HepG2 (cell line): ENCODE measurements at regions not wholly inside any gene's neighbourhood (a gene's known extent, or its start where the extent isn't known, plus 50 kb on each side); places are given as distances from the start of the nearest gene placed in this dataset.

Experiments used
- ATAC-seq: fragments of 200-7000 bp; cut with Tn5 transposase; 3 replicates; pipeline ENCODE4 v1.9.1; 2020; ENCODE audit warnings: mild to moderate bottlenecking, moderate library complexity
- BruUV-seq: library from RNA; stranded (reverse); fragments of 400-500 nt; replicated peaks from 2 replicates; lab custom pipeline; 2021; lab: Mats Ljungman, UMichigan
- CTCF ChIA-PET: fragments of 300-600 bp; formaldehyde crosslinking; extraction: SDS; loops from one replicate; lab custom pipeline; 2021; ENCODE audit warnings: low total read pairs, inconsistent platforms, low intra/inter-chr PET ratio; lab: Yijun Ruan, JAX
- POLR2A ChIA-PET: fragments of 350-600 bp; sonication (Branson Sonifier 250); formaldehyde crosslinking; loops from one replicate; lab custom pipeline; 2020; ENCODE audit warnings: antibody characterized with exemption, inconsistent platforms; lab: Yijun Ruan, JAX
- DNase-seq: peaks from one replicate; pipeline ENCODE4 v3.0.0-alpha.2; 2015; ENCODE audit warnings: low spot score
- FAIRE-seq: peaks from 3 replicates; lab custom pipeline; 2011; peaks lifted over from hg19 to GRCh38; lab: Jason Lieb, UNC
- H2AFZ ChIP-seq: one replicate; pipeline ENCODE4 v1.6.1; 2011; ENCODE audit warnings: low read length, inconsistent platforms
- H3K27ac ChIP-seq: fragments of 300-600 bp; 3 replicates; pipeline ENCODE4 v1.8.0; 2011; ENCODE audit warnings: mixed run types, mild to moderate bottlenecking, mixed read lengths, low read length, inconsistent platforms; ENCODE audit not compliant: insufficient read depth; ENCODE audit errors: extremely low read length
- H3K27me3 ChIP-seq, 2 experiments: fragments of 200-600 bp in 1 of 2; 2 replicates in 1 of 2; 3 replicates in 1 of 2; pipeline versions ENCODE4 v1.6.0 to v1.8.0; 2011; ENCODE audit warnings: low read length in 2 of 2, mild to moderate bottlenecking in 2 of 2, moderate library complexity in 2 of 2, inconsistent platforms in 1 of 2; ENCODE audit not compliant: insufficient read depth in 2 of 2, control insufficient read depth in 1 of 2
- H3K36me3 ChIP-seq, 2 experiments: fragments of 200-600 bp in 1 of 2; replicated peaks in 1 of 2; 2 replicates in 1 of 2; 3 replicates in 1 of 2; pipeline versions ENCODE4 v1.5.1 to v1.8.0; 2011; ENCODE audit warnings: low read length in 2 of 2, inconsistent platforms in 1 of 2; ENCODE audit not compliant: insufficient read depth in 2 of 2, control insufficient read depth in 1 of 2
- H3K4me1 ChIP-seq: 2 replicates; pipeline ENCODE4 v1.5.1; 2012; ENCODE audit warnings: low read length, inconsistent platforms; ENCODE audit not compliant: insufficient read depth
- H3K4me2 ChIP-seq: 2 replicates; pipeline ENCODE4 v1.6.0; 2011; ENCODE audit warnings: low read depth, low read length, inconsistent platforms
- H3K4me3 ChIP-seq, 3 experiments: fragments of 200-600 bp in 1 of 3; sonication (generic), shearing (Covaris generic) in 1 of 3; replicated peaks in 1 of 3; 2 replicates each; pipeline ENCODE4 v1.5.1; 2011 to 2016; ENCODE audit warnings: low read length in 3 of 3, inconsistent platforms in 2 of 3, low read depth in 2 of 3, mild to moderate bottlenecking in 2 of 3, control low read depth in 1 of 3, mixed read lengths in 1 of 3; ENCODE audit not compliant: insufficient read depth in 1 of 3
- H3K79me2 ChIP-seq: one replicate; pipeline ENCODE4 v1.6.1; 2011; ENCODE audit warnings: low read length, inconsistent platforms; ENCODE audit not compliant: insufficient read depth
- H3K9ac ChIP-seq: 2 replicates; pipeline ENCODE4 v1.6.0; 2011; ENCODE audit warnings: mild to moderate bottlenecking, low read depth, low read length, inconsistent platforms; ENCODE audit not compliant: insufficient read depth
- H3K9me3 ChIP-seq: 2 replicates; pipeline ENCODE4 v1.5.1; 2012; ENCODE audit warnings: mild to moderate bottlenecking, low read length
- H4K20me1 ChIP-seq: 2 replicates; pipeline ENCODE4 v1.6.0; 2011; ENCODE audit warnings: inconsistent platforms, mild to moderate bottlenecking, low read length, moderate library complexity; ENCODE audit not compliant: insufficient read depth
- ELF3 ChIP-seq: IDR thresholded peaks from 2 replicates; pipeline ENCODE4 v1.6.1; 2016; ENCODE audit warnings: missing genetic modification reagents, missing compliant biosample characterization
- FOSL1 ChIP-seq: sonication (generic); formaldehyde crosslinking; IDR thresholded peaks from 2 replicates; pipeline ENCODE4 v1.9.0; 2021; ENCODE audit warnings: missing genetic modification reagents, borderline replicate concordance
- HOXD1 ChIP-seq: sonication (generic); formaldehyde crosslinking; IDR thresholded peaks from 2 replicates; pipeline ENCODE4 v1.5.0; 2020; ENCODE audit warnings: missing genetic modification reagents
- KAT7 ChIP-seq: IDR thresholded peaks from 2 replicates; pipeline ENCODE4 v1.6.1; 2018; ENCODE audit warnings: borderline replicate concordance, missing compliant biosample characterization
- MATR3 ChIP-seq: sonication (generic); formaldehyde crosslinking; IDR thresholded peaks from 2 replicates; pipeline ENCODE4 v1.4.0; 2020; ENCODE audit warnings: missing genetic modification reagents
- MIER2 ChIP-seq: IDR thresholded peaks from 2 replicates; pipeline ENCODE4 v1.6.1; 2016; ENCODE audit warnings: missing biosample characterization, missing genetic modification reagents
- NONO ChIP-seq, 2 experiments: fragments of 450-650 bp in 1 of 2; sonication (generic) in 1 of 2; formaldehyde crosslinking in 1 of 2; IDR thresholded peaks in 1 of 2; conservative IDR thresholded peaks in 1 of 2; 2 replicates each; pipeline versions ENCODE4 v1.6.1 to v1.8.0; 2017 to 2022; ENCODE audit warnings: mild to moderate bottlenecking in 1 of 2, missing genetic modification reagents in 1 of 2, moderate library complexity in 1 of 2
- NRL ChIP-seq: sonication (generic); formaldehyde crosslinking; IDR thresholded peaks from 2 replicates; pipeline ENCODE4 v1.5.0; 2020; ENCODE audit warnings: missing genetic modification reagents, mild to moderate bottlenecking, moderate library complexity, borderline replicate concordance
- PAWR ChIP-seq: sonication (generic); formaldehyde crosslinking; IDR thresholded peaks from 2 replicates; pipeline ENCODE4 v1.4.0; 2020; ENCODE audit warnings: missing genetic modification reagents, mild to moderate bottlenecking, borderline replicate concordance
- REXO4 ChIP-seq: sonication (generic); formaldehyde crosslinking; IDR thresholded peaks from 2 replicates; pipeline ENCODE4 v1.8.0; 2022; ENCODE audit warnings: missing genetic modification reagents, mild to moderate bottlenecking, borderline replicate concordance
- SMC3 ChIP-seq: IDR thresholded peaks from 2 replicates; pipeline ENCODE4 v1.6.1; 2011; ENCODE audit warnings: low read length, improper control_type of control experiment
- SP1 ChIP-seq, 2 experiments: fragments of 450-650 bp in 1 of 2; sonication (generic) in 1 of 2; formaldehyde crosslinking in 1 of 2; IDR thresholded peaks; 2 replicates each; pipeline versions ENCODE4 v1.4.0 to v1.6.1; 2016 to 2020; ENCODE audit warnings: missing genetic modification reagents in 1 of 2
- TBL1XR1 ChIP-seq: fragments of 150-350 bp; IDR thresholded peaks from 2 replicates; pipeline ENCODE4 v1.6.1; 2014; ENCODE audit warnings: borderline replicate concordance, low read length; ENCODE audit not compliant: partially characterized antibody
- TRIM24 ChIP-seq: sonication (generic); formaldehyde crosslinking; IDR thresholded peaks from 2 replicates; pipeline ENCODE4 v1.8.0; 2022; ENCODE audit warnings: mild to moderate bottlenecking, missing genetic modification reagents
- ZBTB4 ChIP-seq: sonication (generic); formaldehyde crosslinking; IDR thresholded peaks from 2 replicates; pipeline ENCODE4 v1.4.0; 2020; ENCODE audit warnings: missing genetic modification reagents, mild to moderate bottlenecking, borderline replicate concordance
- ZKSCAN8 ChIP-seq: IDR thresholded peaks from 2 replicates; pipeline ENCODE4 v1.6.1; 2016; ENCODE audit warnings: borderline replicate concordance, missing genetic modification reagents, missing compliant biosample characterization
- ZNF264 ChIP-seq: sonication (generic); formaldehyde crosslinking; IDR thresholded peaks from 2 replicates; pipeline ENCODE4 v1.4.0; 2020; ENCODE audit warnings: missing genetic modification reagents
- ZNF296 ChIP-seq: sonication (generic); formaldehyde crosslinking; conservative IDR thresholded peaks from 2 replicates; pipeline ENCODE4 v1.5.0; 2020; ENCODE audit warnings: mild to moderate bottlenecking, missing genetic modification reagents
- ZNF790 ChIP-seq: sonication (generic); formaldehyde crosslinking; IDR thresholded peaks from 2 replicates; pipeline ENCODE4 v1.8.0; 2022; ENCODE audit warnings: missing genetic modification reagents, mild to moderate bottlenecking, borderline replicate concordance
- WGBS: methylation state at CpG from one replicate; pipeline ENCODE4 v1.1.6; 2017; ENCODE audit warnings: low lambda C conversion rate; 5-methylcytosine and 5-hydroxymethylcytosine counted together
- in situ Hi-C: cut with HindIII; loops from 2 replicates; pipeline ENCODE4 v1.10.0; 2017; ENCODE audit warnings: low pct_unique_long_range_greater_than_20kb; ENCODE audit not compliant: extremely low pct_ligation_motif_present
- intact Hi-C: fragments of 100-400 bp; cut with micrococcal nuclease; formaldehyde crosslinking; loops from one replicate; pipeline ENCODE4 v1.10.0; 2022; ENCODE audit not compliant: unreplicated experiment
- TF ChIP-seq, protein P1 (sequence below): sonication (generic); formaldehyde crosslinking; IDR thresholded peaks from 2 replicates; pipeline ENCODE4 v1.4.0; 2020; ENCODE audit warnings: missing genetic modification reagents

DNA sequence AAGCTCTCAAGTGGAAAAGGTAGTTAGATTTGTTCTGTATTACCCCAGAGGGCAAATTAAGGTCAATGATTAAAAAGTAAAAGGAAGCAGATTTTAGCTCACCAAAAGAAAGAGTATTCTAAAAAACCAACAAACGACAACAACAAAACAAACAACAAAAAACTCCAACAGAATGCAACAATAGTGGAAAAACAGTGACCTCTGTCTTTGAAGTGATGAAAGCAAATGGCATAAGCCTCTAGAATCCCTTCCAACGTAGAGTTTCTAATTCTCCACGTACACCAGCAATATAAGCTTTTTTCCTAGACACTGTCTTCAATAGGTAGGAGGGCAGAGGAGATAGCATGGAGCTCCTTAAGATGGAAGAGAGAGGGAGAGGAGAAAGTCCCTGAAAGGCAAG lies 359.1 kb downstream of the TTLL7 start:
- no peaks in the 10 kb centered on the region for H3K4me1 ChIP-seq
- no peak overlapping the region for H3K4me2 ChIP-seq
- H4K20me1 ChIP-seq, result no peaks in the 10 kb centered on the region
- H3K79me2 ChIP-seq, result no peaks in the 10 kb centered on the region
- H3K9ac ChIP-seq, result no peak overlapping the region
- no peak overlapping the region for H2AFZ ChIP-seq
- in situ Hi-C loops (no loop called here), intact Hi-C loops (no loop called here)
- TF ChIP-seq ELF3 (CRISPR knock-in tag) (no peak), SP1 (IDR thresholded peaks at IDR 0.05) (no peak), SP1 (CRISPR knock-in tag; IDR thresholded peaks at IDR 0.05) (no peak), ZBTB4 (CRISPR knock-in tag) (no peak), KAT7 (CRISPR knock-in tag) (no peak), NRL (CRISPR knock-in tag) (no peak), ZNF296 (CRISPR knock-in tag) (no peak), TRIM24 (CRISPR knock-in tag) (no peak), MIER2 (no peak), TBL1XR1 (no peak), HOXD1 (CRISPR knock-in tag) (no peak), ZNF264 (CRISPR knock-in tag) (no peak), MATR3 (CRISPR knock-in tag) (no peak), SMC3 (no peak), REXO4 (CRISPR knock-in tag) (no peak), PAWR (CRISPR knock-in tag) (no peak), NONO (IDR thresholded peaks at IDR 0.05) (no peak), NONO (CRISPR knock-in tag; conservative IDR thresholded peaks at IDR 0.05) (no peak), FOSL1 (no peak), ZNF790 (CRISPR knock-in tag) (no peak), ZKSCAN8 (no peak)
- TF ChIP-seq, protein P1, sequence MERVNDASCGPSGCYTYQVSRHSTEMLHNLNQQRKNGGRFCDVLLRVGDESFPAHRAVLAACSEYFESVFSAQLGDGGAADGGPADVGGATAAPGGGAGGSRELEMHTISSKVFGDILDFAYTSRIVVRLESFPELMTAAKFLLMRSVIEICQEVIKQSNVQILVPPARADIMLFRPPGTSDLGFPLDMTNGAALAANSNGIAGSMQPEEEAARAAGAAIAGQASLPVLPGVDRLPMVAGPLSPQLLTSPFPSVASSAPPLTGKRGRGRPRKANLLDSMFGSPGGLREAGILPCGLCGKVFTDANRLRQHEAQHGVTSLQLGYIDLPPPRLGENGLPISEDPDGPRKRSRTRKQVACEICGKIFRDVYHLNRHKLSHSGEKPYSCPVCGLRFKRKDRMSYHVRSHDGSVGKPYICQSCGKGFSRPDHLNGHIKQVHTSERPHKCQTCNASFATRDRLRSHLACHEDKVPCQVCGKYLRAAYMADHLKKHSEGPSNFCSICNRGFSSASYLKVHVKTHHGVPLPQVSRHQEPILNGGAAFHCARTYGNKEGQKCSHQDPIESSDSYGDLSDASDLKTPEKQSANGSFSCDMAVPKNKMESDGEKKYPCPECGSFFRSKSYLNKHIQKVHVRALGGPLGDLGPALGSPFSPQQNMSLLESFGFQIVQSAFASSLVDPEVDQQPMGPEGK, result no peak
- H3K27me3 ChIP-seq, result no peaks in the 10 kb centered on the region
- WGBS, result 0% methylated on average over 3 of the region's 3 CpGs
- no peak overlapping the region for H3K4me3 ChIP-seq
- peaks cover 72% of the 10 kb centered on the region for H3K9me3 ChIP-seq
- BruUV-seq, result no TSS peak
- DNase-seq, result no peak
- CTCF ChIA-PET, result no interaction called here
- no peaks in the 10 kb centered on the region for H3K36me3 ChIP-seq
- no peak for FAIRE-seq
- POLR2A ChIA-PET, result no interaction called here
- no peak for ATAC-seq
- H3K27ac ChIP-seq, result no peak overlapping the region
